GM18502 (cell line): ENCODE measurements at regions not wholly inside any gene's neighbourhood (a gene's known extent, or its start where the extent isn't known, plus 50 kb on each side); places are given as distances from the start of the nearest gene placed in this dataset.

Experiments
- ATAC-seq: cut with Tn5 transposase; IDR thresholded peaks from one replicate; pipeline ENCODE4 v1.9.1; 2021; ENCODE audit warnings: mild to moderate bottlenecking; ENCODE audit not compliant: unreplicated experiment, poor library complexity

DNA sequence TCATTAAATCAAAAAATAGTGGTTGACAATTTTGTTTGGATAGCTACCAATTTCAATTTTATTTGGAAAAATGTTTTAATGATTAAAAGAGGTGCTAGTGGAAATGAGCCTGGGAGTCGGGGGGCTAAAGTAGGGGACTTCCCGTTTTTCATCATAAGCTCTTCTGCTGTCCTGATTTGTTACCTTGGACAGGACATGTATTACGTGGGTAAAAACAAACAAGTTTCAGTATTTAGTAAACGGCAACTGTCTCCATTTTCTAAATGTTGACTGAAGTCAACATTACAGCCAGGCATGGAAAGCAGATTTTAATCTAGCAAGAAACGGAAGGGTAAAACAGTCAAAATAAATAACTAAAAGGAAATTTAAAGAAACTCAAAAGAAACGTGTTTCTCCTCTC, 212.3 kb upstream of the GRAMD2B start:
- no peak for ATAC-seq

DNA sequence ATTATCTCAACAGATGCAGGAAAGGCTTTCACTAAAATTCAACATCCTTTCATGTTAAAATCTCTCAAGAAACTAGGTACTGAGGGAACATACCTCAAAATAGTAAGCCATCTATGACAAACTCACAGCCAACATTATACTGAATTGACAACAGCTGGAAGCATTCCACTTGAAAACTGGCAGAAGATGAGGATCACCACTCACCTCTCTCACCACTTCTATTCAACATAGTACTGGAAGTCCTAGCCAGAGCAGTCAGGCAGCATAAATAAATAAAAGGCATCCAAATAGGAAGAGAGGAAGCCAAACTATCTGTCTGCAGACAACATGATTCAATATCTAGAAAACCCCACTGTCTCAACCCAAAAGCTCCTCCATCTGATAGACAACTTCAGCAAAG, 203.6 kb upstream of the GRAMD2B start:
- ATAC-seq = no peak

DNA sequence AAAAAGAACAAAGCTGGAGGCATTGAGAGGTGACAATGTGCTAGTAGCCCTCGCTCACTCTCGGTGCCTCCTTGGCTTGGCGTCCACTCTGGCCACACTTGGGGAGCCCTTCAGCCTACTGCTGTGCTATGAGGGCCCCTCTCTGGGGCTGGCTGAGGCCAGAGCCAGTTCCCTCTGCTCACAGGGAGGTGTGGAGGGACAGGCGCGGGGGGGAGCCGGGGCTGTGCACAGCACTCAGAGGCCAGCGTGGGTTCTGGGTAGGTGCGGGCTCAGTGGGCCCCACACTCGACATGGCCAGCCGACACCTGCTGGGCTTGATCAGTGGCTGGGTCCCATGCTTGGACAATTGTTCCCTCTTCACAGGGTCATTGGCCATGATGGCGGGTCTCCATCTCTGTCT, 202.5 kb upstream of the GRAMD2B start:
- ATAC-seq = no peak

DNA sequence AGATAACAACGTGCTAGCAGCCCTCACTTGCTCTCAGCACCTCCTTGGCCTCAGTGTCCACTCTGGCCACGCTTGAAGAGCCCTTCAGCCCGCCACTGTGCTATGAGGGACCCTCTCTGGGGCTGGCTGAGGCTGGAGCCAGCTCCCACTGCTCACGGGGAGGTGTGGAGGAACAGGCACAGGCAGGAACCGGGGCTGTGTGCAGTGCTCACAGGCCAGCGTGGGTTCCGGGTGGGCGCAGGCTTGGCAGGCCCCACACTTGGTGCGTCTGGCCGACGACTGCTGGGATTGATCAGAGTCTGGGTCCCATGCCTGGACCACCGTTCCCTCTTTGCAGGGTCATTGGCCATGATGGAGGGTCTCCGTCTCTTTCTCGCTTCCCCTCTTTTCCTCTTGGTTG, 194.3 kb upstream of the GRAMD2B start:
- ATAC-seq = no peak

DNA sequence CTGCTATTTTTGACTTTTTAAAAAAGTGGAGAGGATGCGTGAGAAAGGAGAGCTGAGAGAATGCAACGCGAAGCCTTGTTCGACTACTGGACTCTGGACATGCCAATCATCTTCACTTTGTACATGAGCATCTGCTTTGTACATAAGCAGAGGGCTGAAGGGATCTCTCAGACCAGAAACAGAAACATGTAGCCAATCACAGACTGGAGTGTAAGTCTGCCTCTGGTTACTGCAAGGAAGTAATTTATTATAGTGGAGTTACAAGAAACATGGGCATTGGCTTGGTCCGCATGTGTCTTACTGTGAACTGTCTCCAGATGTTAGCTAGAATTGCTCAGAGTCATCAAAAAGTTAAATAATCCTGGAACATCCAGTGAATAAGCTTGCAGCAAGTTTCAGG, 190.0 kb upstream of the GRAMD2B start:
- no peak for ATAC-seq

DNA sequence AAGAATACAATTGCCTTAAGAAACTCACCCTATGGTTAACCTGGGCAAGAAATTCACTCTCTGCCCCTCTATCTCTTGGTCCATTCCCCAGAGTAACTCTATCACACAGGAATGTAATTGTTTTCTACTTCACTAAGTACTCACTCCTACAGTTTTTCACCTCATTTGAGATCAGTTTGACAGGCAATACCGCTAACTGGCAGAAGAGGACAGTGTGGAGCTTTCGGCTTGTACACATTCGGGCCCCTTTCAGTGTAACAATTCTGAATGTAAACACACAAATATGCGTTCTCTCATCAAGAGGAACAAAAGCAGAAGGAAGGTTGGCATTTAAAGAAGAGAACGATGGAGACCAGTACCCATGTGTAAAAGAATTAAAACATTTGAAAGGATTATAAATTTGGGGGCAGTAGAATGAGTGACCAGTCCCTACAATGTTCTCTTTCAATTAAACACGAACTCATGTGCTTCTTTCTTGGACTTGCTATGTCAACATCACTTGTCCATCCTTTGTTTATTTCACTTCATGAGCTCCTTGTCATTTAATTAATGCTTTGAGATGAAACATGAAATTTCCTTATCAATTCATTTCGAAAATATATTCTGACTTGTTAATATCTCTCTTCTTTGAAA, 188.5 kb upstream of the GRAMD2B start:
- peak; percentile 75 for ATAC-seq

DNA sequence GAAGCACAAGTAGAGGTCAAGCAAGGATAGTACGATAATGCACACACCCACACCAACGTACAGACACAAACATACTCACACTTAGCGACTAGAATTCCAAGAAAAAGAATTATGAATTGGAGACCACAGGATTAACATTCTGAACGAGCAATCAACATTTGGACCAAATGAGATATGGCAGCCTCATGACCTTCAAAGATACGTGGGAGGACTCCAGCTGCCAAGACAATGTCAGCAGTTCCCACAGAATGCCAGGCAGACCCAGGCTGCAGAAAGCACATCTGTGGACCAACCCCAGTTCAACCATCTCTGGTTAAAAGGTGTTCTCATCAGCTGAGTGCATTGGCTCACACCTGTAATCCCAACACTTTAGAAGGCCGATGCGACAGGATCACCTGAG, 187.6 kb upstream of the GRAMD2B start:
- ATAC-seq = no peak

DNA sequence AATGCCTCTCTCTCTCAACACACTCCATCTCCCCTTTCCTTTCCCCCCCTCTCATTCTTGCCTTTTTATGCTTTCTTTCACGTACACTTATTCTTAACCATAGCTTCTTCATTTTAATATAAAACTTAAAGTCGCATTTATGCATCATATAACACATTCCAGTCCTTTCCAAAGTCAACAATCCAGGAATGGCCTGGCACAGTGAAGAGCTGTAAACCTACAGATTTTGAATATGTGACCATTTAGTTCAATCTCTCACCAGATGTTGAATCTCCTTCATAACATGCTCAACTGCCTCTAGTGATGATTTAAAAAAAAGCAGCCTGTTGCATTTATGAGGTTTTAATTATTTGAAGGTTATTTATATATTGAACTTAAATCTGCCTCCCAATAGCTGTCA, 186.2 kb upstream of the GRAMD2B start:
- ATAC-seq = no peak

DNA sequence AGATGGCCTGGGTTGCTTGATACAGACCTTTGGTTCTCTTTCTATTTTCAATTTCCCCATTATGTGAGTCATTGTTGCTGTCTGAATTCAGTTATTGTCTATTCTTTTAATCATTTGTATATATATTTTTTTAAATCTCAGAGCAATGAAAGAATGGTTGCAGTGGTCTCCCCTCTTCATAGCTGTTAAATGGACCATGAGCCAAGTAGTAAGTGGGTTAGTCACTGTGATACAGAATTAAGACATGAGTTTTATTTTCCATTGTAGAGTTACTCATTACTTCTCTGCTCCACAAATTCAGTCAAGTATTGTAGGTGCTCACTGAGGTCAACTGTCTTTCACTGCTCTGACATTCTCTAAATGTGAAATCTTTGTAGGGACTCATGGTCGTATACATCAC, 174.6 kb upstream of the GRAMD2B start:
- no peak for ATAC-seq

DNA sequence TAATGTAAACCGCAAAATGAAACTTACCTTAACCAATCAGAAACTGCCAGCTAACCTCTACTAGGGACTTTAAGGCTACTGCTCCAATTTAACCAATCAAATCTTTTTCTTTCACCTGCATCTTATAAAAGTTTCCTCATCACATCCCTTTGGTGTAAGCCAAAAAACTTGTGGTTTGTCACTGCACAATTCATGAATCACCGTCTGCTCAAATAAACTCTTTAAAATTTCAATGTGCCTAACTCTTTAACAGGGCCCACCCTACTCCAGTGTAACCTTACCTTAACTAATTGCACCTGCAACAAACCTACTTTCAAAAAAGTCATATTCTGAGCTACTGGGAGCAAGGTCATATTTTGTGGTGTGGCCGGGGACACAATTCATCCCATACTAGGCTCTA, 172.2 kb upstream of the GRAMD2B start:
- ATAC-seq = no peak

DNA sequence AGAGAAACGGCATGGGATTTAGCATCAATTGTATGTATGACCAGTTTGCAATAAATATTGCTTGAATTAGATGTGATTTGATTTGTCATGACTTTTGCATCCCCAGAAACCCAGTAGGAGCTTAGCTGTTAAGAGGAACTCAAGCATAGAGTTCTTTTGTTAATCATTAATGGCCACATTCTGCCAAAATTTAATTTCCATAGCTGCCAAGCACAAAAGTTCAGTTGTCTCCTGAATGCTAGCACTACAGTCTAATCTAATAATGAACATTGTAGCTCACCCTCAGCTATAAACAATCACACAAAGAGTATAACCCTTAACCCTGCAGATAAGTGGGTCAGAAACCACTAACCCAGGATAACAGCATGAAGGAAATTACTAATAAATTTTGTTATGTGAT, 169.8 kb upstream of the GRAMD2B start:
- no peak for ATAC-seq

DNA sequence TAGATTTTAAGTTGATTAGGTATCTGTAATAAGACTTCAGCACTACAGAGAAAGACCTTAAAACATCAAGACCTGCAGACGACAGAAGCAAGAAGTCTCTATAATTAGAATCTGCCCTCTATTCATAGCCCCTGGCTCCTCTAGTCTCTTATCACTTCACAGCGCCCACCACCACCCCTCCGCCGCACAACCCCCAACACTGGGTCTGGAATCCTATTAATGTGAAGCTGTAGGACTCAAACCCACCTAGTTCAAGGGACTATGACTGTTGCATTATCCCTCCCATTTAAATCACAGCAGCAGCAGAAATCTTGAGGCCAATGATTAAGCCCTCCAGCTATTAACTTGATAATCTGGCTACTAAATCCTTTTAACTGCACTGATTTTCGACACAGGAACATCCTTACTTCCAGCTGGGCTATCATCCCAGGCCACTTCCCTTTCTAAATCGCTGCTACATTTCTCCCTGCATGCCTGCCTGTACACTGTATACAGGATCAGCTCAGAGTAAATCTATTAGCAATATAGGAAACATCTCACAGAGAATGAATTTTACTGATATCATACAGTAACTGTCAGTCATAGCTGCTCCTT, 159.5 kb upstream of the GRAMD2B start:
- no peak for ATAC-seq

DNA sequence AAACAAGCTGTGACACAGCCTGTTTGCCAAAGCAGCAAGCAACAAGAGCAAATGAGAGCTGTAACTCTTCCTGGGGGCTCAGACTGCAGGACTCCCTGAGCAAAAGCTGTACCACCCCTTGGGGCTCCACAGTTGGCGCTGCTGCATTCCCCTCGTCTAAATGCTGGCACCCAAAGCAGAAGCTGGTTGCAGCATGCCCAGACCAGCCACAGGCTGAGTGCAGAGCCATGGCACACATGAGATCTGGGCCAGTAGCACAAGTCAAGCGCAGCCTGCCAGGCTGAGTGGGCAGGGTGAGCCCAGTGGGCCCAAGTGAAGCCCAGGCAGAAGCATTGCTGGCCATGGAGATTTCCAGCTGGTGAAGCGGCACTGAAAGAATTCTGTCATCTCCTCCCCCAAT, 157.3 kb upstream of the GRAMD2B start:
- ATAC-seq = no peak

DNA sequence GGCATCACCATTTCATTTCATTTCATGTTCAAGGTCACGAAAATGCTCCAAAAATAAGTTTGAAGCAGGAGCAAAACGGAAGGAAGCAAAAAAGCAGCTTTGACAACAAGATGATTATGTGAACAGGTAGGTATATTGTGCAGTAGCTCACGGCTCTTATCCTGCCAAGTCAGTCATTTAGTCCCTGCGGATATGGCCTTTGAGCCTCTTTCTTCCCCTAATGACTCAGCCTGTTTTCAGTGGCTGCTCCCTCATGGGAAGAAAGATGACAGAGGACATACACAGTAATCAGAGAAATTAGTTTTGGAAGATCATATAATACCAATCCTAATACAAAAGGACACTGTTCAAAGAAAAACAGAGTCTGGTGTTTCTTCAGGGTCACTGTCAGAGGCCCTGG, 155.8 kb upstream of the GRAMD2B start:
- ATAC-seq = no peak

DNA sequence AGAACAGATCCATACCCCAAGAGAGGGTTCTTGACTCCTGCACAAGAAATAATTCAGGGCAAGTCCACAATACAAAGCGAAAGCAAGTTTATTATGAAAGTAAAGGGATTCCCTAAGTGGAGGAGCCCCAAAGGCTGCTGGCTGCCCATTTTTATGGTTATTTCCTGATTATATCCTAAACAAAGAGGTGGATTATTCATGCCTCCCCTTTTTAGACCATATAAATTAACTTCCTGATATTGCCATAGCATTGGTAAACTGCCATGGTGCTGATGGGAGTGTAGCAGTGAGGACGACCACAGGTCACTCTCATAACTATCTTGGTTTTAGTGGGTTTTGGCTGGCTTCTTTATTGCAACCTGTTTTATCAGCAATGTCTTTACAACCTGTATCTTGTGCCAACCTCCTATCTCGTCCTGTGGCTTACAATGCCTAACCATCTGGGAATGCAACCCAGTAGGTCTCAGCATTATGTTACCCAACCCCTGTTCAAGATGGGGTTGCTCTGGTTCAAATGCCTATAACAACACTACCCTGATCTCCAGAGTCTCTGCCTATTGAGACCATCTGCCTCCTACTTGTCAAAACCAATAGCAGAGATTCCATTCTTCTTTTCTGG, 154.4 kb upstream of the GRAMD2B start:
- ATAC-seq = no peak

DNA sequence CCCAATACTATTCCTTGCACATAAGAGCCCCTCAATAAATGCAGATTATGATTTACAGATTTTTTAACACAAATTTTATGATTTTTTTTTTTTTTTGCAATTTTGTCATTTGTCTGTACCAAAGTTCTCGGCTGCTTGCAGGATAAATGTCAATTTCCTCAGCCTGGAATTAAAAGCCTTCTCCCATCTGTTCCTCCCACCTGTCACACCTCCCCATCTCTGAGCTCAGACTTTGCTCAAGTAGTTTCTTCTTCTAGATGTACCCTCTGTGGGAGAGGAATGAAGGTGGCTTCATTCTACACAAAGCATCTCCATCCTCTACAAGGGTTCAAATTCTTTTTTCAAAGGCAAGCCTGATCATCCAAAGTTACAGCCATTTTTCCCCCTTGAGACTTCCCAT, 153.7 kb upstream of the GRAMD2B start:
- no peak for ATAC-seq

DNA sequence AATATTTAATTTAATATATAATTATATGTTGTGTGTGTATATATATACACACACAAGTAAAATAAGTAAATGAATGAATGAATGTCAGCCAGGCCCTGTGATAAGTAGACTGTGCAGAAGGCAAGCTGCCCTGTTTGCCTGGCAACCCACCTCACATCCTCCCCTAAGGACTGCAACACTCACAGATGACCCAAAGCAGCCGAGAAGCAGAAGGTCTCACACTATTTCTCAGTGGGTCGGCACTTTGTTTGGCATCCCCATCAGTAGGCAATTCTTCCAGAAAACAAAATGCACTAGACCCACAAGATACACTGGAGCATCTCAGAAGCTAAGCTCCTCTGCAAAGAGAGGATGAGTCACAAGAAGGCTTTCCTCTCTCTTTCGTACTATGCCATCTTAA, 152.1 kb upstream of the GRAMD2B start:
- no peak for ATAC-seq

DNA sequence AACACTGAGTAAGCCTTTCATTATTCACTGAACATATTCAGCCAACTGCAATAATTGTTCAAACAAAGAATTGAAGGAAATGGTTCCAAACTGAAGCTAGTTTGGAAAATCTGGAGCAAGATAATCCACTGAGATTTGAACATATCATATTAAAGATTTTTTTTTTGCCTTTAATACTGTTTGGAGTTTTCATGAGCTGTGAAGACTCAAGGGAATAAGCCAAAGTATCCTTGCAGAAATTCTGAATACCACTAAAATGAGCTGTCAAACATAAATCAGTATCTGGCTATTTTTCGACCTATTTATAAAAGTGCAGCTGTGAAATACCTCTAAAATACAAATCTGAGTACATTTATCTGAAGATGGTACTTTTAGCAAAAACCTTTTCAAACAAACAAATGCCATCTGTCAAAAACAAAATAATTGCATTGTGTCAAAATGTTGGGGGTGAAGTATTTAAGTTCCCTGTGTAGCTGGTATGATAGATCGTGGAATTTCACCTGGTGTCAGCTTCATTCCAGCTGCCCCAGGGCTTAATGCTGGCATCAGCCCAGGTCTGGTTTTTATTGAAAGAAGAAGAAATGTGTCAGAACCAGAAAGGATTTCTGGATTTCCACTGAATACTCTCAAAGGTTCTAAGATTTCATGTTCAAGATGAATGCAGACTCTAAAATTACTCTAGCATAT, 149.0 kb upstream of the GRAMD2B start:
- ATAC-seq = no peak

DNA sequence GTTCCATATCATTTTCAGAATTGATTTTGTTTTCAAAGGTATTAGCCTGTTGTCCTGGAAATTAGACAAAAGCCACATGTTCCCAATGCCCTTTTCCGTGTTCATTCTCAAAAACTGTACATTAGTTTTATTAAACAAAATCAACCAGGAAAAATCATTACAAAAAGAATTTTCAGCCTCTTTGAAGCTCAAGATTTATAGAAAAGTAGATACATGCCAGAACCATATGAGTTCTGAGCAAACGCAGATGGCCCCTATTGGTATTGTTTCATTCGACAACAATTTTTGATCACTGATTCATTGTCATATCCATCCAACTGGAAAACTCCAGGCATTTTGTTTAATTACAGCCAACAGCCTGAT, 148.5 kb upstream of the GRAMD2B start:
- ATAC-seq = no peak

DNA sequence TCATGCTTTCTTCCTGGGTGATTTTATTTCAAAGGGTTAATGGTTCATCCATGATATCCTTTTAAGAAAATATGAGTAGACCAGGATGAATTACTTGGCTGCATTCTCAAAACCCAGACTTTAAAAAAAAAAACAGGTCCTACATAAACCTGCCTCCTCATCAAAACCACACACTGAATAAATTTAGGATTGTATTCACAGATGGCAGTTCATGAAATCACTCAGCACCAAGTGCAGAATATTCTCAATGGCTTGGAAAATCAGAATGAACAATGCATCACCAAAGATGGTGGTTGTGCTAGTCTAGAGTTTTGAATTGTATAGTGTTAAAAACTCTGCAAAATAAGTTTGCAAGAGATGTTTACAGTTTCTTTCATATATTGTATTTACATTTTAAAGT, 145.4 kb upstream of the GRAMD2B start:
- no peak for ATAC-seq

DNA sequence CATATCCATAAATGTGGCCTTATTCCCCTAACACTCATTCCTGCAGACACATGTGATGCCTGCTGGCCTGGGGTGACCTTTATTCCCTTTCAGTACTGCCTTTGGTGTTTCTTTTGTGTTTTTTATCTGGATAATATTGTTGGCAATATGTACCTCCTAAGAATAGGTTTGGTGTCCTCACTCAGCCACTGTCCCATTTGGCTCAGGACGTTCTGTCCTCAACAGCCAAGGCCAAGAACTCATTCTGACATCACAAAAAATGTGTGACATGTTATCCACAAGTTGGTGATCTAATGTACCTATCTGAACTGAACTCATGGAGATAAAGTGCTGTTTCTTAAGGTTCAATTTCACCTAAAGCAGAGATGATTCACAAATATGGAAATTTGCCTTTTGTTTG, 142.9 kb upstream of the GRAMD2B start:
- ATAC-seq = no peak

DNA sequence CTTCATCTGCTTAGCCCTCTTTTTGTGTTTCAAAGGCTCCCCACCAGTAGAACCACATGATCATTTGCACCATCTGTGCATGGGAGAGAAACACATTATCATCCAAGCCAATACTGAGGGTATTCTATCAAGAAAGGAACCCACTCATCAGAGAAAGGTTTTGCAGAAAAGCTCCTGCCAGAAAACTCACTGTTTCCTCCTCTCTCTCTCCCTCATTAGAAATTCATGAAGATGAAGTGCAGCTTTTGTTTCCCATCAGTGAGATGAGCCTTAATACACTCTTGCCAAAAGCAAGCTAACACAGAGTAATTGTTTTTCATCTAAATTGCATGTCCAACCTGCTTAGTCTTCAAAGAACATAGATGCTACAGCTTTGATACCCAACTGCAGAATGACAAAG, 142.4 kb upstream of the GRAMD2B start:
- no peak for ATAC-seq
